DND-41 (cell line): ENCODE measurements at regions not wholly inside any gene's neighbourhood (a gene's known extent, or its start where the extent isn't known, plus 50 kb on each side); places are given as distances from the start of the nearest gene placed in this dataset.

ENCODE experiments used
- ATAC-seq: fragments of 200-7000 bp; cut with Tn5 transposase; 3 replicates; pipeline ENCODE4 v1.9.1; 2021; ENCODE audit warnings: low read depth; ENCODE audit not compliant: insufficient read depth
- DNase-seq: peaks from one replicate; pipeline ENCODE4 v3.0.0-alpha.2; 2020
- H2AFZ ChIP-seq: 2 replicates; pipeline ENCODE4 v1.6.0; 2012; ENCODE audit warnings: low read depth, low read length
- H3K27ac ChIP-seq: 2 replicates; pipeline ENCODE4 v1.5.1; 2012; ENCODE audit warnings: low read length, inconsistent platforms
- H3K27me3 ChIP-seq: fragments of 200-600 bp; sonication (generic); 2 replicates; pipeline ENCODE4 v1.6.0; 2012; ENCODE audit warnings: low read length, mild to moderate bottlenecking, inconsistent platforms; ENCODE audit not compliant: insufficient read depth, poor library complexity
- H3K36me3 ChIP-seq: 2 replicates; pipeline ENCODE4 v1.5.1; 2012; ENCODE audit warnings: low read length, inconsistent platforms; ENCODE audit not compliant: insufficient read depth
- H3K4me1 ChIP-seq: 2 replicates; pipeline ENCODE4 v1.5.1; 2012; ENCODE audit warnings: mild to moderate bottlenecking, low read length; ENCODE audit not compliant: insufficient read depth
- H3K4me2 ChIP-seq: 2 replicates; pipeline ENCODE4 v1.6.0; 2012; ENCODE audit warnings: mild to moderate bottlenecking, moderate library complexity, low read length, inconsistent platforms; ENCODE audit not compliant: insufficient read depth
- H3K4me3 ChIP-seq, 2 experiments: fragments of 200-600 bp in 1 of 2; shearing (Covaris generic) in 1 of 2; 2 replicates each; pipeline ENCODE4 v1.5.1; 2012 to 2016; ENCODE audit warnings: inconsistent platforms in 2 of 2, low read length in 2 of 2, mild to moderate bottlenecking in 2 of 2, low read depth in 1 of 2, moderate library complexity in 1 of 2
- H3K79me2 ChIP-seq: 2 replicates; pipeline ENCODE4 v1.6.0; 2012; ENCODE audit warnings: low read length, inconsistent platforms; ENCODE audit not compliant: insufficient read depth
- H3K9ac ChIP-seq: 2 replicates; pipeline ENCODE4 v1.6.0; 2012; ENCODE audit warnings: low read depth, mild to moderate bottlenecking, inconsistent platforms, low read length, moderate library complexity
- H3K9me3 ChIP-seq: 2 replicates; pipeline ENCODE4 v1.5.1; 2012; ENCODE audit warnings: low read length, moderate library complexity, mild to moderate bottlenecking, inconsistent platforms; ENCODE audit not compliant: insufficient read depth, severe bottlenecking
- H4K20me1 ChIP-seq: 2 replicates; pipeline ENCODE4 v1.6.0; 2012; ENCODE audit warnings: low read length; ENCODE audit not compliant: insufficient read depth
- CTCF ChIP-seq: IDR thresholded peaks from 2 replicates; pipeline ENCODE4 v1.5.1; 2012; ENCODE audit warnings: borderline replicate concordance, low read length, moderate library complexity, mild to moderate bottlenecking; ENCODE audit not compliant: poor library complexity, severe bottlenecking; ENCODE audit errors: extremely low read depth
- EZH2 ChIP-seq: IDR thresholded peaks from 3 replicates; pipeline ENCODE4 v1.6.1; 2012; ENCODE audit warnings: borderline replicate concordance, low read depth, mild to moderate bottlenecking, moderate library complexity, low read length, inconsistent platforms; ENCODE audit not compliant: severe bottlenecking

GRCh38 chr18:75158465-75159237 lies 50.3 kb downstream of the PTGR3 start:
- ATAC-seq (no peak), DNase-seq (no peak)
- no peaks in the 10 kb centered on the region for H3K79me2 ChIP-seq
- H3K36me3 ChIP-seq: no peaks in the 10 kb centered on the region
- peaks cover 6% of the 10 kb centered on the region for H3K9me3 ChIP-seq
- no peak overlapping the region for H3K4me3 ChIP-seq
- no peak overlapping the region for H2AFZ ChIP-seq
- no peaks in the 10 kb centered on the region for H3K27me3 ChIP-seq
- H3K27ac ChIP-seq: no peak overlapping the region
- H4K20me1 ChIP-seq: no peaks in the 10 kb centered on the region
- no peak overlapping the region for H3K9ac ChIP-seq
- no peak overlapping the region for H3K4me2 ChIP-seq
- TF ChIP-seq CTCF (no peak), EZH2 (no peak)
- H3K4me1 ChIP-seq: peaks cover 17% of the 10 kb centered on the region

GRCh38 chr18:75157851-75158250 lies 51.1 kb downstream of the PTGR3 start:
- no peaks in the 10 kb centered on the region for H3K27me3 ChIP-seq
- H3K79me2 ChIP-seq: no peaks in the 10 kb centered on the region
- H3K36me3 ChIP-seq: no peaks in the 10 kb centered on the region
- H4K20me1 ChIP-seq: no peaks in the 10 kb centered on the region
- H3K4me1 ChIP-seq: peaks cover 17% of the 10 kb centered on the region
- no peak overlapping the region for H3K4me2 ChIP-seq
- H3K9me3 ChIP-seq: peaks cover 6% of the 10 kb centered on the region
- no peak overlapping the region for H3K27ac ChIP-seq
- TF ChIP-seq CTCF: no peak
- TF ChIP-seq EZH2: no peak
- ATAC-seq (no peak), DNase-seq (no peak)
- no peak overlapping the region for H3K4me3 ChIP-seq
- H3K9ac ChIP-seq: no peak overlapping the region
- no peak overlapping the region for H2AFZ ChIP-seq

GRCh38 chr18:75157381-75157780 lies 51.6 kb downstream of the PTGR3 start:
- no peak overlapping the region for H3K9ac ChIP-seq
- ATAC-seq (no peak), DNase-seq (no peak)
- H3K27me3 ChIP-seq: no peaks in the 10 kb centered on the region
- no peak overlapping the region for H3K27ac ChIP-seq
- peaks cover 17% of the 10 kb centered on the region for H3K4me1 ChIP-seq
- no peak overlapping the region for H2AFZ ChIP-seq
- H3K4me2 ChIP-seq: no peak overlapping the region
- no peaks in the 10 kb centered on the region for H3K36me3 ChIP-seq
- no peak overlapping the region for H3K4me3 ChIP-seq
- H3K9me3 ChIP-seq: peaks cover 6% of the 10 kb centered on the region
- no peaks in the 10 kb centered on the region for H3K79me2 ChIP-seq
- no peak for TF ChIP-seq CTCF
- TF ChIP-seq EZH2: no peak
- H4K20me1 ChIP-seq: no peaks in the 10 kb centered on the region
